GM19468 (cell line): ENCODE measurements at regions not wholly inside any gene's neighbourhood (a gene's known extent, or its start where the extent isn't known, plus 50 kb on each side); places are given as distances from the start of the nearest gene placed in this dataset.
"Not testable (repeated sequence)": the region's sequence is repeated elsewhere in the genome, so short reads cannot be mapped to it uniquely, and the experiment has no call there.

Experiments used
- ATAC-seq: cut with Tn5 transposase; IDR thresholded peaks from one replicate; pipeline ENCODE4 v1.9.1; 2021; ENCODE audit warnings: mild to moderate bottlenecking, moderate library complexity, moderate number of reproducible peaks; ENCODE audit not compliant: unreplicated experiment; ENCODE audit errors: extremely low read depth

- no peak for ATAC-seq
Observed at GRCh38 chr9:83191154-83191553, 128.2 kb upstream of the RASEF start.

- ATAC-seq, result not testable (repeated sequence)
Observed at GRCh38 chr9:83189026-83189425, 126.1 kb upstream of the RASEF start.

- no peak for ATAC-seq
Observed at GRCh38 chr9:83188277-83188676, 125.3 kb upstream of the RASEF start.

GRCh38 chr9:83186155-83186737 lies 123.3 kb upstream of the RASEF start:
- ATAC-seq, result no peak

- ATAC-seq, result no peak
Observed at GRCh38 chr9:83185488-83186154, 122.7 kb upstream of the RASEF start.

DNA sequence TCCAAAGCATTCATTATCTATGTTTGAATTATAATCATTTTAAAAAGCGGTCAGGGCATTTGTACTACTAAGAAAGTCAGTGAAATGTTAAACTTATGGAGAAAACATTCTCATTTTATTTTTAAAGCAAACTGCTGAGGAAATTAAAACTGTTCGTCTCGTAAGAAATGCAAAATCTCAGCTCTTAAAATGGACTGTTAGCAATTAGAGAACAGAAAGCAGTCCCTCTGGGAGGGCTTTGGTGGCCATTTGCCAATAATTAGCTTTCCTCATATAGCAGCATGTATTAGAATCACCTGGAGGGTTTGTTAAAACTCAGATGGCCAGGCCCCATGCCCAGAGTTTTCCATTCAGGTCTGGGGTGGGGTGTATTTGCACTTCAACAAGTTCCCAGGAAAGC lies 120.7 kb upstream of the RASEF start:
- no peak for ATAC-seq

- no peak for ATAC-seq
Observed at GRCh38 chr9:83182071-83182470, 119.1 kb upstream of the RASEF start.

DNA sequence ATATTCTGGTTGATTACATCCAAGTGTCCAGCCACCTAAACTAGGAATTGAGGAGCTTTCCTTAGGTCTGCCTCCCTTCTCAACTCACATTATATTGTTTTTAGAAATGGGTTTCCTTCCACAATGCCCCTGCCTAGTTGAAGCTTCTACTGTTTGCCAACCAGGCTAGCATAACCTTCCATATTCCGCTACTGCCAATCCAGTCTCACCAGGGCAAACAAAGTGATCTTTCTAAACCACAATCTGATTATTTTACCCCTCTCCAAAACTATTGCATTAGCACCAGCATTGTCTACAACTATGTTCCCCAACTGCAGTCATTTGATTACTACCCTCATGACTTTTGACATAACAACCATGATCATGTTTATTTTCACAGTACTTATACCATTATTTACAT lies 115.8 kb upstream of the RASEF start:
- no peak for ATAC-seq

DNA sequence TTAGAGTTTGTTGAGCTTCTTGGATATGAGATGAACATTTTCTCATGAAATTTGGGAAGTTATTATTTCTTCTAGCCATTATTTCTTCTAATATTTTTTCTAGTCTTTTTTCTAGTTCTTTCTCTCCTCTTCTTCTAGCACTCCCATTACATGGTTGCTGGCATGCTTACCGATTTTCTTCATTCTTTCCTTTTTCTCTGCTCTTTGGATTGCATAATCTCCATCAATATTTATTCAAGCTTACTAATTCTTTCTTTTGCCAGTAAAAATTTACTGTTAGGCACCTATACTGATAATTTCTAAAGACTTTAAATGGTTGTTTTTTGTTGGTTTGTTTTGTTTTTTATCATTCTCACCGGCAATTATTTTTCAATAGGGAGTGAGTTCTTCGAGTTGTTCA lies 114.8 kb upstream of the RASEF start:
- ATAC-seq, result no peak

GRCh38 chr9:83167126-83167525 lies 104.2 kb upstream of the RASEF start:
- no peak for ATAC-seq

DNA sequence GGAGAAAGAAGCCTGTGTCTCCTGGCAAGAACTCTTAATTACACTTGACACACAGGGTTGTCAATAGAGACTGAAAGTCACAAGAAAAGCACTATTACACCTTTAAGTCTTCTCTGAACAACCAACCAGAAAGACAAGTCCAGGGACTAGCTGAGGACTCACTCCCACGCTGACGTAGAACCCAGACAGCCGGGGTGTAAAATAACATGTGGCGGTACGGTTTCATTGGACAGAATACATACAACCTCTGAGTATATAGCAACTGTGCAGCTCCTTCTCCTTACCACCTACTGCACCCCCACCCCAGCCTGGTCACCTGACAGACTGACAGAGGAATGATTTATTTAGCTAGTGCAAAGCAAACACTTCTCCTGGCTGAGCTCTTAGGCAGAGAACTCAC lies 103.4 kb upstream of the RASEF start:
- no peak for ATAC-seq

- no peak for ATAC-seq
Observed at GRCh38 chr9:83155733-83156132, 92.8 kb upstream of the RASEF start.

DNA sequence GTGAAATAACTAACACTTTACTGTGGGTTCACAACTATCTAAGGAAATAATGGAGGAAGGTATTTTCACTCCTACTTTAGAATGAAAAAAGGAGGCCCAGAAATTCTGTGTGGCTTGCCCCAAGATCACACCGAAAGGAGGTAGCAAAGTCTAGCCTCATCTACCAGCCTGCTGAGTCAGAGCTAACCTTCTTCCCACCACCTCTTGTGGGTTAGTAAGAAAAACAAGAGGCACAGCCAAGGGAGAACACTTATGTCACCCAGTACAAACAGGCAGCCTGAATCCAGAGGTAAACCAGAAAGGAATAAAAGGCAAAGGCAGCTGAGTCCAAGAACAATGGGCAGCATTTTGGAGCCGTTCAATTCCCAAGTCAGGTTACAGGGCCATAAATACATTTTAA lies 91.9 kb upstream of the RASEF start:
- no peak for ATAC-seq

DNA sequence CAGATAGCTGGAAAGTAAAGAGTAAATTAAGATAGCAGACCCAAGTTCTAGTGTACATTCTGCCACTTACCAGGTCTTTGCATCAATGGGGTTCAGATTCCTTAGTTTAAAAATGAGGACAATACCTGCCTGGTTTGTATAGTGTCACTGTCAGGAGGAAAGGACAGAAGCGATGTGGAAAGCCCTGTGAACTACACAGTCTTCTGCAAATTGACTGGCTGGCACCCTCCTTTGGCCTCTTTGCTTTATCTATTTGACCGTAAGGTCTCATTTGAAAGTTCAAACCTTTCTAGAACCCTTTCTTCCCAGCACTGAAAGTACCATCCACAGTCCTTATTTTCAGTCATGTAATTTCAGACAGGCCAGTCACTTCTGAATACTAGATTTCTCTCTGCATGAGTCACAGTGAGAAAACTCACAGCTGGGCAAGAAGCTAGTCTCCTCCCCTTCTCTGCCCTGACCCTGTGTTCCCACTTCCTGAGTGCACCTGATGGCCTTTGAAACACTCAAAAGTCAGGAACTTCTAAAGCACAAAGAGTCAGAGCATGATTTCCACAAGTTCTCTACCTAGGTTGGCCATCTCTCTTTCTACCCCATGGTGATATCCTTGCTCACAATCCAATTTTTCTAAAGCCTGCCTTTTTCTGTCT lies 91.3 kb upstream of the RASEF start:
- ATAC-seq, result peak; percentile 83

- ATAC-seq, result no peak
Observed at GRCh38 chr9:83153030-83153429, 90.1 kb upstream of the RASEF start.

- ATAC-seq, result no peak
Observed at GRCh38 chr9:83151627-83152137, 88.7 kb upstream of the RASEF start.

DNA sequence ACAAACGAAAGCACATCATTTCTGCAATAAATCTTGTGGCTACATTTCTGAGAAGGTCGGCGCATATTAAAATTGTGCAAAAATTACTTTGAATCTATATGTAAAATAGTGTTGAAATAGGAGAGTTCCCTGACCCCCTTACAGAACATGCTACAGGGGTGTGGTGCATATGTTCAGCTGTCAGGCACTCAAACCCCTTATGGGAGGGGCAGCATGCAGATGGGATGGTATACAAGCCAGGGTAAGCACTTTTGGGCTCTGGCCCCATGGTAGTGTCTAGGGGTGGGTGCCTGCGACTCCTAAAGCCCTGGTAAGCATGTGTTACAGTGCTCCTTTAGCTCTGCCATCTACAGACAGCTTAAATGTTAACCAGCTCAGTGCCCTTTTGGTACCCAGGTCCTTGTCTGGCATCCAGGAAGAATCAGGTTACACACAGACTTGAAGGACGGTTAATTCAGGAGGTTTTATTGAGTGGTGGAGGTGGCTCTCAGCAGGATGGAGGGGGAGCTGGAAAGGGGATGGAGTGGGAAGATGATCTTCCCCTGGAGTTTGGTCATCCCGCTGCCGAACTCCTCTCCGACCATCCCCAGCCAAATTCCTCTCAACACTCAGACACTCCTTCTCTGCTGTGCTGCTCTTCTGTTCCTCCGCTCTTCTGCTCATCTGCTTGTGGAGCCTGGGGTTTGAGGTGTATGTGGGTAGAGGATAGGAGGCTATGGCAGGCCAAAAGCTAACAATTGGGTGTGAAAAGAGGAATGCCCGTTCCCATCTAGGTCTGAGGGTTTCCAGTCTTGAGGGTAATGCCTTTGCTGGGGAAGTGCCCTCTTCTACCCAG lies 84.6 kb upstream of the RASEF start:
- no peak for ATAC-seq

DNA sequence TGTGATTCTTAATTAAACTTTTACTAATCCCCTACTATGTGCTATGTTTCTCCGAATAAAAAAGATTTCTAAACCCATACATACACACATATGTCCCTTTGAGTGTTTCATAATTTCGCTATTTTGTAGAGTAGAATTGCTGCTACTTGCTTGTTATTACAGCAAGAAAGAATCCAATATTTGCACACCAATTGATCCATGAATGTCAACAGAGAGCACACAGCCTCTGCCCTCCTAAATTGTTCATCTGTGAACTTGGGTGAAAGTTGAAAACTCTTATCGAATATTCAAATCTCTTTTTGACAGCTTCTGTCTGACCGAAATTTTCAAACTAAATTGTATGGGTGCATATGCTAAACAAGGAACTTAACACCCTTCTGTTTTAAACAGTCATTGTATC lies 83.4 kb upstream of the RASEF start:
- ATAC-seq, result no peak

DNA sequence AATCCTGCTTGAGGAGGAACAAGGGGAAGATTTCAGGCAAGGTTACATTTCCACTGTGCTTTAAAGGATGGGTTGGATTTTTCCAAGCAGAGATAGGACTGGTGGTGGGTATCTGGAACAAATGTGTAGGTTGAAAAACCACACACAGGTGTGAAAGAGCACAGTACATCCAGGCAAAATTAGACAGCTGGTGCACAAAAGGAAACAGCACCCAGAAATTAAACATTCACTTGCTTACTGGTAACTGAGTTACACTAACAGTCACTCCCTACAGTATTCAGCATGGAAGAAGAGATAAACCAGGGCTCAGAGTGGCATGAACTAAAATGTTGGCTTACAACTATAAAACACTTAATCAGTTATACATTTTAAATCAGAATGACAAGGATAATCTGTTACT lies 81.5 kb upstream of the RASEF start:
- ATAC-seq, result no peak

- ATAC-seq, result no peak
Observed at GRCh38 chr9:83142389-83142788, 79.4 kb upstream of the RASEF start.

DNA sequence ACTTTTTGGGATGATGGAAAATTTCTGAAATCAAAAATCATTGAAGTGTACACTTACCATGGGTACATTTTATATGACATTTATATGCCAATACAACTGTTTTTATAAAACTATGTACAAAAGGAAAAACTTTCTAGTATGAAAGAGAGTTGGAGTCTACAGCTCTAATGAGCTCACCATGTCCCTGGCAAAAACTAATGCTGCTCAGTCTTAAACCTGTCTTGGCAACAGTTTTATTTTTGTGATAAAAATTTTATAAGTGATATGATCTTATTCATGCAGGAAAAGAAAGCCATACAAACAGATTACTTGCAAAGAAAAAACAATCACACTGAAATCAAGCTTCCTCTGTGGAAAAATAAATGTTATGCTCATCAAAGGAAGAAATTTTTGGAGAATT lies 78.9 kb upstream of the RASEF start:
- no peak for ATAC-seq
